ENCODE measurements at regions not wholly inside any gene's neighbourhood (a gene's known extent, or its start where the extent isn't known, plus 50 kb on each side); places are given as distances from the start of the nearest gene placed in this dataset.

GRCh38 chr10:83205861-83206260 is 933.4 kb upstream of the GHITM start:
- H3K27me3 ChIP-seq (ENCODE audit: low read depth, low read length), result no peaks in the 10 kb centered on the region
- no peaks in the 10 kb centered on the region for H3K4me1 ChIP-seq (ENCODE audit: control insufficient read depth in 1 of 2, insufficient read depth in 2 of 2, low read length in 2 of 2)
- no peak overlapping the region for H3K4me3 ChIP-seq (ENCODE audit: low read depth in 1 of 2, low read length in 2 of 2)
- H3K27ac ChIP-seq (ENCODE audit: low read length), result no peak overlapping the region
- no peaks in the 10 kb centered on the region for H3K36me3 ChIP-seq (ENCODE audit: control insufficient read depth in 1 of 2, insufficient read depth in 2 of 2, low read length in 2 of 2)
- peaks cover 0 to 5% of the 10 kb centered on the region in 2 donors for H3K9me3 ChIP-seq (ENCODE audit: control insufficient read depth in 1 of 2, low read length in 2 of 2)

GRCh38 chr10:83212632-83213334 is 926.5 kb upstream of the GHITM start:
- no peaks in the 10 kb centered on the region for H3K4me1 ChIP-seq (ENCODE audit: control insufficient read depth in 1 of 2, insufficient read depth in 2 of 2, low read length in 2 of 2)
- H3K4me3 ChIP-seq (ENCODE audit: low read depth in 1 of 2, low read length in 2 of 2), result no peak overlapping the region
- H3K27me3 ChIP-seq (ENCODE audit: low read depth, low read length), result no peaks in the 10 kb centered on the region
- no peaks in the 10 kb centered on the region for H3K9me3 ChIP-seq (ENCODE audit: control insufficient read depth in 1 of 2, low read length in 2 of 2)
- H3K36me3 ChIP-seq (ENCODE audit: control insufficient read depth in 1 of 2, insufficient read depth in 2 of 2, low read length in 2 of 2), result no peaks in the 10 kb centered on the region
- no peak overlapping the region for H3K27ac ChIP-seq (ENCODE audit: low read length)

DNA sequence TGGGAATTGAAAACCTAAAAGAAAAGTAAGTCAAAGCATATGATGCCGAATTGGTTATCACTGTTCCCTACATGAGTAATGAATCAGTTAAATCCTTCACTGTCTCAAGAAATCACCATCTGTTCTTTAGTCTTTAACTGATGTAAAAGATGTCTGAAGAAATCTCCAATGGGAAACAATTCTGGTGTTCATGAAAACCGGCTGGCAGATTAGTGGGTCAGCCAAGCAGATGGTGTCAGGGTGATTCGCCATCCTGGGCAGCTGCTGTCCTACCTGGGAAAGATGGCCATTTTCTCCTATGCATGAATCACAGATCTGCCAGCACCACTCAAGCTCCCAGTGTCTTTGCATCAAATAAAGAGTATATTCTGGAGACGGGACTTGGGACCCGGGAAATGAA is 925.2 kb upstream of the GHITM start:
- no peaks in the 10 kb centered on the region for H3K36me3 ChIP-seq (ENCODE audit: control insufficient read depth in 1 of 2, insufficient read depth in 2 of 2, low read length in 2 of 2)
- no peaks in the 10 kb centered on the region for H3K9me3 ChIP-seq (ENCODE audit: control insufficient read depth in 1 of 2, low read length in 2 of 2)

GRCh38 chr10:83218205-83218604 is 921.1 kb upstream of the GHITM start:
- Histone ChIP-seq H3K4me3 (ENCODE audit: low read depth in 1 of 2, low read length in 2 of 2) (no peak overlapping the region), H3K27me3 (ENCODE audit: low read depth, low read length) (no peaks in the 10 kb centered on the region), H3K9me3 (ENCODE audit: control insufficient read depth in 1 of 2, low read length in 2 of 2) (no peaks in the 10 kb centered on the region)

More for the DNA sequence above, 925.2 kb upstream of the GHITM start:
- Histone ChIP-seq H3K4me1 (ENCODE audit: control insufficient read depth in 1 of 2, insufficient read depth in 2 of 2, low read length in 2 of 2) (no peaks in the 10 kb centered on the region), H3K4me3 (ENCODE audit: low read depth in 1 of 2, low read length in 2 of 2) (no peak overlapping the region), H3K27me3 (ENCODE audit: low read depth, low read length) (no peaks in the 10 kb centered on the region), H3K27ac (ENCODE audit: low read length) (no peak overlapping the region)

GRCh38 chr10:83222300-83222699 is 917.0 kb upstream of the GHITM start:
- Histone ChIP-seq H3K36me3 (ENCODE audit: control insufficient read depth in 1 of 2, insufficient read depth in 2 of 2, low read length in 2 of 2) (no peaks in the 10 kb centered on the region), H3K9me3 (ENCODE audit: control insufficient read depth in 1 of 2, low read length in 2 of 2) (no peaks in the 10 kb centered on the region), H3K4me1 (ENCODE audit: control insufficient read depth in 1 of 2, insufficient read depth in 2 of 2, low read length in 2 of 2) (no peaks in the 10 kb centered on the region), H3K27me3 (ENCODE audit: low read depth, low read length) (no peaks in the 10 kb centered on the region), H3K27ac (ENCODE audit: low read length) (no peak overlapping the region), H3K4me3 (ENCODE audit: low read depth in 1 of 2, low read length in 2 of 2) (no peak overlapping the region)

More at GRCh38 chr10:83218205-83218604, 921.1 kb upstream of the GHITM start:
- Histone ChIP-seq H3K36me3 (ENCODE audit: control insufficient read depth in 1 of 2, insufficient read depth in 2 of 2, low read length in 2 of 2) (no peaks in the 10 kb centered on the region), H3K4me1 (ENCODE audit: control insufficient read depth in 1 of 2, insufficient read depth in 2 of 2, low read length in 2 of 2) (no peaks in the 10 kb centered on the region), H3K27ac (ENCODE audit: low read length) (no peak overlapping the region)

GRCh38 chr10:83222832-83223742 is 916.2 kb upstream of the GHITM start:
- H3K4me3 ChIP-seq (ENCODE audit: low read depth in 1 of 2, low read length in 2 of 2), result no peak overlapping the region
- H3K27ac ChIP-seq (ENCODE audit: low read length), result no peak overlapping the region
- H3K9me3 ChIP-seq (ENCODE audit: control insufficient read depth in 1 of 2, low read length in 2 of 2), result no peaks in the 10 kb centered on the region

DNA sequence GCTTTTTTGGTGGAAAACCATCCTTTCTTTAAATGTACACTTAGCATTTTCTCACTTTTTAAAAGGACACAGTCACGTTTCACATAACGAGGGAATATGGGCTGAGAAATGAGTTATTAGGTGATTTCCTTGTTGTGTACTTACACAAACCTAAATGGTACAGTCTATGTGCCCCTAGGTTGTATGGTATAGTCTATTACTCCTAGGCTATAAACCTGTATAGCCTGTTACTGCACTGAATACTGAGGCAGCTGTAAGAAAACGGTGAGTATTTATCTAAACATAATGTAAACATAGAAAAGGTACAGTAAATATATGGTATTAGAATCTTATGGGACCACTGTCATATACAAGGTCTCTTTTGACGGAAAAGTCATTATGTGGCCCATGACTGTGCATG is 913.5 kb upstream of the GHITM start:
- Histone ChIP-seq H3K36me3 (ENCODE audit: control insufficient read depth in 1 of 2, insufficient read depth in 2 of 2, low read length in 2 of 2) (no peaks in the 10 kb centered on the region), H3K27me3 (ENCODE audit: low read depth, low read length) (no peaks in the 10 kb centered on the region), H3K4me1 (ENCODE audit: control insufficient read depth in 1 of 2, insufficient read depth in 2 of 2, low read length in 2 of 2) (no peaks in the 10 kb centered on the region), H3K27ac (ENCODE audit: low read length) (no peak overlapping the region), H3K4me3 (ENCODE audit: low read depth in 1 of 2, low read length in 2 of 2) (no peak overlapping the region), H3K9me3 (ENCODE audit: control insufficient read depth in 1 of 2, low read length in 2 of 2) (no peaks in the 10 kb centered on the region)

More at GRCh38 chr10:83222832-83223742, 916.2 kb upstream of the GHITM start:
- Histone ChIP-seq H3K36me3 (ENCODE audit: control insufficient read depth in 1 of 2, insufficient read depth in 2 of 2, low read length in 2 of 2) (no peaks in the 10 kb centered on the region), H3K4me1 (ENCODE audit: control insufficient read depth in 1 of 2, insufficient read depth in 2 of 2, low read length in 2 of 2) (no peaks in the 10 kb centered on the region), H3K27me3 (ENCODE audit: low read depth, low read length) (no peaks in the 10 kb centered on the region)

DNA sequence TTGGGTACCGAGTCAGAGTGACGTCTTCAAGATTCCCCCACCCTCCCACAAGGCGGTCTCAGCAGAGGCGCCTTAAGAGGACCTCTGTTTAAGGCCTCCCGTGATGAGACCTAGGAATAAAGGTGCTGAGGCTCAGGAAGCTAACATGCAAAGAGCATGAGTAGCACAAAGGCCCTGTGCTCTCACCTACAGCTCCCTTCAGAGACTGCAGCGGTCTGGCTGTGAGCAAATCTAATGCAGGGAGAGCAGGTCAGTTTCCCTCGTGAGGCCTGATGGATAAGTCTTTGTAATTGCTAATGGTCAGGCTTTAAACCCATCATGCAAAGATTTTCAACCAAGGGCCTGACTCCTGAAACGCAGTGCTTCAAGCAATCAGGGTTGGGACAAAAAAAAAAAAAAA is 909.3 kb upstream of the GHITM start:
- H3K27ac ChIP-seq (ENCODE audit: low read length), result no peak overlapping the region
- H3K36me3 ChIP-seq (ENCODE audit: control insufficient read depth in 1 of 2, insufficient read depth in 2 of 2, low read length in 2 of 2), result no peaks in the 10 kb centered on the region
- H3K4me3 ChIP-seq (ENCODE audit: low read depth in 1 of 2, low read length in 2 of 2), result no peak overlapping the region
- H3K4me1 ChIP-seq (ENCODE audit: control insufficient read depth in 1 of 2, insufficient read depth in 2 of 2, low read length in 2 of 2), result no peaks in the 10 kb centered on the region
- no peaks in the 10 kb centered on the region for H3K9me3 ChIP-seq (ENCODE audit: control insufficient read depth in 1 of 2, low read length in 2 of 2)
- no peaks in the 10 kb centered on the region for H3K27me3 ChIP-seq (ENCODE audit: low read depth, low read length)

- no peaks in the 10 kb centered on the region for H3K27me3 ChIP-seq (ENCODE audit: low read depth, low read length)
- no peak overlapping the region for H3K4me3 ChIP-seq (ENCODE audit: low read depth in 1 of 2, low read length in 2 of 2)
- no peaks in the 10 kb centered on the region for H3K4me1 ChIP-seq (ENCODE audit: control insufficient read depth in 1 of 2, insufficient read depth in 2 of 2, low read length in 2 of 2)
- H3K36me3 ChIP-seq (ENCODE audit: control insufficient read depth in 1 of 2, insufficient read depth in 2 of 2, low read length in 2 of 2), result no peaks in the 10 kb centered on the region
- H3K27ac ChIP-seq (ENCODE audit: low read length), result no peak overlapping the region
- H3K9me3 ChIP-seq (ENCODE audit: control insufficient read depth in 1 of 2, low read length in 2 of 2), result no peaks in the 10 kb centered on the region
These were observed 905.6 kb upstream of the GHITM start for GRCh38 chr10:83233691-83234090.

DNA sequence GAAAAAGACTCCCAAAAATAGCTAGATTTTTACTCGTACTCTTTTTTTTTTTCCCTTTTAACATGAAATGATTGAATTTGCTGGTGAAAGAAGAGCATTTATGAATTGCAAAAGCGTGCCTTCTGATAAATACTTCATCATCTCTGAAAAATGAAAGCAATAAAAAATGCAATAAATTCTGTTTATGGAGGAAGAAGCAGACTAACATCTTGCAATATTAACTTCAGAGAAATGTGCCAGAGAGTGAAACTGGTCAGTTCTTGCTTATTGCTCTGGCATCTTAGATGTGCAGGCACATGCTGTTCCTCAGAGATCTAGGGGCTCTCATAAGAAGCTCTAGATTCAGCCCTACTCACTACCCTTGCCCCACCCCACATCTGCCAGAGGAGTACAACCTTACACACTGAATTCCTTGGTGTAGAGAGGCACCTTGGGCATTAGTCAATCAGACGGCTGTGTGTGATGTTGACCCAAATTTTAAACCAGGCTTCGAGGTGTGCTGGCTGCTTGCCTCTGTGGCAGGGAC is 891.1 kb upstream of the GHITM start:
- no peak overlapping the region for H3K4me3 ChIP-seq (ENCODE audit: low read depth in 1 of 2, low read length in 2 of 2)
- no peaks in the 10 kb centered on the region for H3K27me3 ChIP-seq (ENCODE audit: low read depth, low read length)
- no peaks in the 10 kb centered on the region for H3K4me1 ChIP-seq (ENCODE audit: control insufficient read depth in 1 of 2, insufficient read depth in 2 of 2, low read length in 2 of 2)
- H3K36me3 ChIP-seq (ENCODE audit: control insufficient read depth in 1 of 2, insufficient read depth in 2 of 2, low read length in 2 of 2), result no peaks in the 10 kb centered on the region
- H3K27ac ChIP-seq (ENCODE audit: low read length), result no peak overlapping the region
- peaks cover 5 to 6% of the 10 kb centered on the region in 2 donors for H3K9me3 ChIP-seq (ENCODE audit: control insufficient read depth in 1 of 2, low read length in 2 of 2)

DNA sequence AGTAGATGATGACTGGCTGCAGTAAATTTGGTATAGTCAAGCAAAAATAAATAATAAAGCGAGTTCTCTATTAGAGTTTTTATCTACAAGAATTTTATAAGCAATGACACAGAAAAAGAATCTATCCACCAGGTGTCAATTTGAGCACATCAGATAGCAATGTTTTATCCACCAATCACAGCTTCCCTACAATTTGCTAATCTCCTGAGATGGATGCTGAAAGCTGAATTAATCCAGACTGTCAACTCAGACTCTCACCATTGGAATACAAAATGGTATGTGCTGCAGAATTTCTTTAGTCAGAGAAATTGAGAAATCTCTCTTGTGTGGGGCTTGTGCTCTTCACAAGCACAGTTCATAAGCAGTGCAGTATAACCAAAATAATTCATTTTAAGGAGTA is 888.9 kb upstream of the GHITM start:
- H3K36me3 ChIP-seq (ENCODE audit: control insufficient read depth in 1 of 2, insufficient read depth in 2 of 2, low read length in 2 of 2), result no peaks in the 10 kb centered on the region
- H3K27ac ChIP-seq (ENCODE audit: low read length), result no peak overlapping the region
- H3K27me3 ChIP-seq (ENCODE audit: low read depth, low read length), result no peaks in the 10 kb centered on the region
- H3K9me3 ChIP-seq (ENCODE audit: control insufficient read depth in 1 of 2, low read length in 2 of 2), result peaks cover 5 to 20% of the 10 kb centered on the region in 2 donors
- H3K4me1 ChIP-seq (ENCODE audit: control insufficient read depth in 1 of 2, insufficient read depth in 2 of 2, low read length in 2 of 2), result no peaks in the 10 kb centered on the region
- no peak overlapping the region for H3K4me3 ChIP-seq (ENCODE audit: low read depth in 1 of 2, low read length in 2 of 2)

Data from muscle layer of duodenum (tissue), 2 donors.